ENCODE measurements at regions not wholly inside any gene's neighbourhood (a gene's known extent, or its start where the extent isn't known, plus 50 kb on each side); places are given as distances from the start of the nearest gene placed in this dataset.
A peak's percentile ranks its signal among the peaks of the same experiment; 100 is the strongest.

- DNase-seq, result no peak
These were observed 96.3 kb upstream of the RNF152 start for GRCh38 chr18:61989138-61989537.

- DNase-seq, result no peak
These were observed 95.3 kb upstream of the RNF152 start for GRCh38 chr18:61988100-61988499.

GRCh38 chr18:61985681-61986080, 92.9 kb upstream of the RNF152 start:
- no peak for DNase-seq

- no peak for DNase-seq
These were observed 91.5 kb upstream of the RNF152 start for GRCh38 chr18:61984349-61984748.

GRCh38 chr18:61982475-61982874, 89.7 kb upstream of the RNF152 start:
- no peak for DNase-seq

GRCh38 chr18:61980355-61980754, 87.5 kb upstream of the RNF152 start:
- DNase-seq, result no peak

- DNase-seq, result peak in 3 of 5 donors; percentile 19 to 73 (median 25)
These were observed 82.9 kb upstream of the RNF152 start for GRCh38 chr18:61975526-61976326.

GRCh38 chr18:61973273-61974115, 80.7 kb upstream of the RNF152 start:
- no peak for DNase-seq

- DNase-seq, result no peak
These were observed 79.8 kb upstream of the RNF152 start for GRCh38 chr18:61972389-61973264.

- DNase-seq, result no peak
These were observed 74.6 kb upstream of the RNF152 start for GRCh38 chr18:61967252-61967891.

- DNase-seq, result no peak
These were observed 72.5 kb upstream of the RNF152 start for GRCh38 chr18:61965311-61965710.

- DNase-seq, result no peak
These were observed 71.8 kb upstream of the RNF152 start for GRCh38 chr18:61964616-61965015.

GRCh38 chr18:61963705-61964104, 70.9 kb upstream of the RNF152 start:
- DNase-seq, result no peak

GRCh38 chr18:61957801-61958516, 65.2 kb upstream of the RNF152 start:
- no peak for DNase-seq

- no peak for DNase-seq
These were observed 62.8 kb upstream of the RNF152 start for GRCh38 chr18:61955644-61956043.

- no peak for DNase-seq
These were observed 61.4 kb upstream of the RNF152 start for GRCh38 chr18:61954096-61954746.

GRCh38 chr18:61953641-61954040, 60.8 kb upstream of the RNF152 start:
- DNase-seq, result no peak

- no peak for DNase-seq
These were observed 60.4 kb upstream of the RNF152 start for GRCh38 chr18:61953161-61953560.

GRCh38 chr18:61951396-61951795, 58.6 kb upstream of the RNF152 start:
- DNase-seq, result no peak

- no peak for DNase-seq
These were observed 57.6 kb upstream of the RNF152 start for GRCh38 chr18:61950371-61950770.

- DNase-seq, result no peak
These were observed 57.1 kb upstream of the RNF152 start for GRCh38 chr18:61949946-61950345.

Data from T-helper 1 cell (primary cell).